H1 (cell line): ENCODE measurements at regions not wholly inside any gene's neighbourhood (a gene's known extent, or its start where the extent isn't known, plus 50 kb on each side); places are given as distances from the start of the nearest gene placed in this dataset.

ENCODE experiments used
- CTCF ChIA-PET: fragments of 300-600 bp; sonication (Branson Sonifier 250); formaldehyde crosslinking; loops from one replicate; lab custom pipeline; 2021; ENCODE audit not compliant: partially characterized antibody; lab: Charles Lee
- POLR2A ChIA-PET: fragments of 300-600 bp; sonication (Branson Sonifier 250); formaldehyde crosslinking; loops from one replicate; lab custom pipeline; 2021; ENCODE audit warnings: inconsistent platforms; ENCODE audit not compliant: partially characterized antibody; lab: Charles Lee
- DNase-seq, 2 experiments: peaks; one replicate each; pipeline versions ENCODE4 v3.0.0 to v3.0.0-alpha.2; 2010 to 2022; ENCODE audit warnings: low spot score in 2 of 2, low read depth in 1 of 2, mixed read lengths in 1 of 2
- FAIRE-seq: peaks from 2 replicates; lab custom pipeline; 2011; peaks lifted over from hg19 to GRCh38; lab: Jason Lieb, UNC
- H2AFZ ChIP-seq: 2 replicates; pipeline ENCODE4 v1.8.1; 2012; ENCODE audit warnings: low read length, inconsistent platforms
- H2AK5ac ChIP-seq: 2 replicates; pipeline ENCODE4 v1.6.1; 2013; ENCODE audit warnings: low read depth, low read length
- H2BK120ac ChIP-seq: replicated peaks from 2 replicates; pipeline ENCODE3; 2013; ENCODE audit warnings: low read depth, low read length, inconsistent platforms
- H2BK12ac ChIP-seq: 2 replicates; pipeline ENCODE4 v1.6.1; 2013; ENCODE audit warnings: low read depth, low read length
- H2BK15ac ChIP-seq: 2 replicates; pipeline ENCODE4 v1.6.1; 2013; ENCODE audit warnings: low read length
- H2BK20ac ChIP-seq: 2 replicates; pipeline ENCODE4 v1.6.1; 2013; ENCODE audit warnings: low read length
- H2BK5ac ChIP-seq: 2 replicates; pipeline ENCODE4 v1.6.1; 2013; ENCODE audit warnings: low read depth, low read length
- H3K14ac ChIP-seq: 2 replicates; pipeline ENCODE4 v1.6.1; 2013; ENCODE audit warnings: inconsistent platforms; ENCODE audit not compliant: insufficient read length
- H3K18ac ChIP-seq: 2 replicates; pipeline ENCODE4 v1.6.1; 2013; ENCODE audit warnings: low read length; ENCODE audit errors: extremely low read depth
- H3K23ac ChIP-seq: 2 replicates; pipeline ENCODE4 v1.6.1; 2013; ENCODE audit warnings: inconsistent platforms; ENCODE audit not compliant: insufficient read length
- H3K23me2 ChIP-seq: 2 replicates; pipeline ENCODE4 v1.6.1; 2013; ENCODE audit warnings: low read depth, low read length
- H3K27ac ChIP-seq: 2 replicates; pipeline ENCODE4 v1.6.1; 2011; ENCODE audit warnings: low read depth, low read length, inconsistent platforms
- H3K27me3 ChIP-seq, 4 experiments: replicated peaks in 1 of 4; 1 replicate in 1 of 4; 2 replicates in 3 of 4; pipeline versions ENCODE4 v1.6.1 to v1.8.1; 2011 to 2013; ENCODE audit warnings: low read length in 3 of 4, mild to moderate bottlenecking in 3 of 4, inconsistent platforms in 2 of 4, mixed read lengths in 2 of 4, moderate library complexity in 1 of 4; ENCODE audit not compliant: control insufficient read depth in 3 of 4, insufficient read depth in 3 of 4; ENCODE audit errors: extremely low read depth in 1 of 4
- H3K36me3 ChIP-seq, 4 experiments: 2 replicates each; pipeline versions ENCODE4 v1.6.1 to v1.8.1; 2011 to 2013; ENCODE audit warnings: mild to moderate bottlenecking in 4 of 4, low read length in 3 of 4, moderate library complexity in 2 of 4, control low read depth in 1 of 4, inconsistent platforms in 1 of 4; ENCODE audit not compliant: insufficient read depth in 4 of 4, control insufficient read depth in 2 of 4
- H3K4ac ChIP-seq: replicated peaks from 2 replicates; pipeline ENCODE3; 2013; ENCODE audit warnings: low read length, low read depth, mixed read lengths, inconsistent platforms; ENCODE audit not compliant: insufficient read length
- H3K4me1 ChIP-seq, 4 experiments: replicated peaks in 1 of 4; 1 replicate in 1 of 4; 2 replicates in 3 of 4; pipeline versions ENCODE4 v1.6.1 to v1.8.1; 2011 to 2013; ENCODE audit warnings: low read length in 3 of 4, inconsistent platforms in 2 of 4, mixed read lengths in 1 of 4; ENCODE audit not compliant: insufficient read depth in 4 of 4, control insufficient read depth in 3 of 4
- H3K4me2 ChIP-seq, 2 experiments: 2 replicates each; pipeline versions ENCODE4 v1.6.1 to v1.8.1; 2011 to 2013; ENCODE audit warnings: low read depth in 2 of 2, low read length in 2 of 2, control low read depth in 1 of 2, inconsistent platforms in 1 of 2, mild to moderate bottlenecking in 1 of 2; ENCODE audit not compliant: insufficient read depth in 1 of 2
- H3K4me3 ChIP-seq, 4 experiments: fragments of 200-600, 300-600 bp in 1 of 4; sonication (generic), shearing (Covaris generic), sonication (Bioruptor Twin) in 1 of 4; 2 replicates each; pipeline versions ENCODE4 v1.5.1 to v1.8.1; 2011 to 2016; ENCODE audit warnings: low read length in 4 of 4, low read depth in 3 of 4, control low read depth in 2 of 4, inconsistent platforms in 2 of 4, mild to moderate bottlenecking in 2 of 4, mixed read lengths in 1 of 4, moderate library complexity in 1 of 4; ENCODE audit not compliant: insufficient read depth in 2 of 4; ENCODE audit errors: extremely low read depth in 1 of 4
- H3K56ac ChIP-seq: replicated peaks from 2 replicates; pipeline ENCODE3; 2013; ENCODE audit warnings: low read depth, mild to moderate bottlenecking, mixed read lengths, low read length, inconsistent platforms; ENCODE audit not compliant: insufficient read length
- H3K79me1 ChIP-seq: 2 replicates; pipeline ENCODE4 v1.6.1; 2013; ENCODE audit warnings: low read depth, low read length, control low read depth
- H3K79me2 ChIP-seq, 2 experiments: 2 replicates each; pipeline versions ENCODE4 v1.6.1 to v1.8.1; 2012 to 2013; ENCODE audit warnings: low read length in 2 of 2, mild to moderate bottlenecking in 2 of 2, inconsistent platforms in 1 of 2; ENCODE audit not compliant: insufficient read depth in 2 of 2, control insufficient read depth in 1 of 2
- H3K9ac ChIP-seq, 4 experiments: replicated peaks in 1 of 4; 1 replicate in 1 of 4; 2 replicates in 3 of 4; pipeline versions ENCODE4 v1.6.1 to v1.8.1; 2011 to 2013; ENCODE audit warnings: low read depth in 3 of 4, low read length in 3 of 4, control low read depth in 2 of 4, mild to moderate bottlenecking in 2 of 4, moderate library complexity in 2 of 4, inconsistent platforms in 1 of 4; ENCODE audit errors: extremely low read depth in 1 of 4
- H3K9me3 ChIP-seq, 2 experiments: 2 replicates each; pipeline versions ENCODE4 v1.6.1 to v1.8.1; 2012 to 2013; ENCODE audit warnings: mild to moderate bottlenecking in 2 of 2, moderate library complexity in 2 of 2, control low read depth in 1 of 2, inconsistent platforms in 1 of 2, low read depth in 1 of 2, low read length in 1 of 2, mixed read lengths in 1 of 2; ENCODE audit not compliant: insufficient read depth in 2 of 2
- H4K20me1 ChIP-seq, 2 experiments: replicated peaks in 1 of 2; 2 replicates each; pipeline versions ENCODE3 to v1.8.1; 2011 to 2013; ENCODE audit warnings: inconsistent platforms in 2 of 2, low read length in 2 of 2, mild to moderate bottlenecking in 1 of 2; ENCODE audit not compliant: insufficient read depth in 2 of 2, control insufficient read depth in 1 of 2
- H4K5ac ChIP-seq: 2 replicates; pipeline ENCODE4 v1.6.1; 2013; ENCODE audit warnings: low read length, low read depth, mixed read lengths, inconsistent platforms; ENCODE audit not compliant: insufficient read length
- H4K8ac ChIP-seq: 2 replicates; pipeline ENCODE4 v1.8.0; 2013; ENCODE audit warnings: mild to moderate bottlenecking, moderate library complexity, low read length, inconsistent platforms; ENCODE audit not compliant: insufficient read depth; ENCODE audit errors: extremely low read depth
- H4K91ac ChIP-seq: replicated peaks from 2 replicates; pipeline ENCODE3; 2013; ENCODE audit warnings: low read length, mixed read lengths, inconsistent platforms; ENCODE audit not compliant: insufficient read length
- CTBP2 ChIP-seq: IDR thresholded peaks from 2 replicates; pipeline ENCODE4 v1.7.0; 2011; ENCODE audit warnings: borderline replicate concordance, mild to moderate bottlenecking, moderate library complexity, mixed read lengths, low read length; ENCODE audit not compliant: insufficient read depth, insufficient read length
- EGR1 ChIP-seq: IDR thresholded peaks from 2 replicates; pipeline ENCODE4 v1.6.1; 2011; ENCODE audit warnings: low read depth, low read length, borderline replicate concordance
- GTF2F1 ChIP-seq: IDR thresholded peaks from 2 replicates; pipeline ENCODE4 v1.6.1; 2012; ENCODE audit warnings: low read depth, low read length, improper control_type of control experiment, borderline replicate concordance
- SIRT6 ChIP-seq: IDR thresholded peaks from one replicate; pipeline ENCODE4 v1.7.1; 2012; ENCODE audit warnings: low read length, inconsistent platforms
- WGBS, 2 experiments: shearing (Covaris generic) in 1 of 2; methylation state at CpG; one replicate each; pipeline versions ENCODE4 v1.1.6 to v1.1.7; 2013 to 2015; ENCODE audit warnings: low lambda C conversion rate in 2 of 2, mixed read lengths in 2 of 2, inconsistent platforms in 1 of 2, low coverage in 1 of 2, missing lambda C conversion rate in 1 of 2; ENCODE audit not compliant: insufficient replicate concordance in 2 of 2, insufficient coverage in 1 of 2, insufficient read length in 1 of 2; ENCODE audit errors: extremely low coverage in 1 of 2, missing lambda C conversion rate in 1 of 2; 5-methylcytosine and 5-hydroxymethylcytosine counted together
- TF ChIP-seq, protein P1 (sequence below): IDR thresholded peaks from 2 replicates; pipeline ENCODE4 v1.6.1; 2011; ENCODE audit warnings: low read length, improper control_type of control experiment

DNA sequence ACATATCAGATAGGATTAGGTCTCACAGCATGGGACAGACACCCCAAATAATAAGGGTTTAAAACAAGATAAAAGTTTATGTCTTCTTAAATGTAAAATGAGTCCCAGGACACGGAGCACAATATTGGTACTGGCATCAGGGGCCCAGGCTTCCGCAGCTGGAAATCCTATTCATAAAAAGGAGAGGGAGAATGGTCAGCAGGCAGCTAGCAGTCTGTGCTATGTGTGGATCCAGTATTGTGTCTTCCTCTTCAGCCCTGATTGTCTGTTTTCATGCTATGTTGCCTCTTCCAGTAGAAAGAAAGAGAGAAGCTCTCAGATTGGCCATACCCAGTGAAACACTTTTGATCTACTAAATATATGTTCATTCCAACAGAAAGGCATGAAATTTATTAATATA, 319.3 kb upstream of the SLCO3A1 start (continued):
- no peak for TF ChIP-seq GTF2F1

DNA sequence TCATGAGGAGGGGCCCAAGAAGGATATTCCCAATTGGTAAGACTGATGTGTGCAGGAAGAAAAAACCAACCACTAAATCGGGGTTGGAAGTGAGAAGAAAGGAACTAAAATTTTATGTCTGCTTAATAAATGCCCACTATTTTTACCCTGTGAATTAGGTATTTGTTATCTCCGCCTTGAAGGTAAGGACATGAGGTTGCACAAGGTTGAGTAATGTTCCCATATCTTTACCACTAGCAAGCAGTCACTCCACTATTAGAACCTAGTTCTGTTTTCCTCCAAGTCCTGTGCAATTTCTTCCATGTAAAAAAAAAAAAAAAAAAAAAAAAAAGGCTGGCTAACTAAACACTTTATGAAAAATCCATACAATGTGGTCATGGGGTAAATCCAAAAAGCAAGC, 318.5 kb upstream of the SLCO3A1 start:
- H3K23ac ChIP-seq, result no peak overlapping the region
- CTCF ChIA-PET, result no interaction called here
- POLR2A ChIA-PET, result no interaction called here
- TF ChIP-seq SIRT6, result no peak
- TF ChIP-seq EGR1, result no peak
- no peak for TF ChIP-seq CTBP2
- TF ChIP-seq, protein P1, sequence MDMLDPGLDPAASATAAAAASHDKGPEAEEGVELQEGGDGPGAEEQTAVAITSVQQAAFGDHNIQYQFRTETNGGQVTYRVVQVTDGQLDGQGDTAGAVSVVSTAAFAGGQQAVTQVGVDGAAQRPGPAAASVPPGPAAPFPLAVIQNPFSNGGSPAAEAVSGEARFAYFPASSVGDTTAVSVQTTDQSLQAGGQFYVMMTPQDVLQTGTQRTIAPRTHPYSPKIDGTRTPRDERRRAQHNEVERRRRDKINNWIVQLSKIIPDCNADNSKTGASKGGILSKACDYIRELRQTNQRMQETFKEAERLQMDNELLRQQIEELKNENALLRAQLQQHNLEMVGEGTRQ, result no peak
- TF ChIP-seq, all 59 proteins: peak for 0
- Histone ChIP-seq H2BK15ac (no peak overlapping the region), H3K4ac (no peak overlapping the region), H3K14ac (no peak overlapping the region), H2BK20ac (no peak overlapping the region), H3K27me3 (no peaks in the 10 kb centered on the region), H2BK12ac (no peak overlapping the region), H4K20me1 (no peaks in the 10 kb centered on the region), H2BK5ac (no peak overlapping the region), H4K8ac (no peak overlapping the region), H2BK120ac (no peak overlapping the region), H2AK5ac (no peak overlapping the region), H3K79me1 (no peaks in the 10 kb centered on the region), H3K4me1 (no peaks in the 10 kb centered on the region), H3K4me2 (no peak overlapping the region), H3K4me3 (no peak overlapping the region), H3K56ac (no peak overlapping the region), H4K5ac (no peak overlapping the region), H3K9me3 (no peaks in the 10 kb centered on the region), H3K18ac (no peak overlapping the region), H2AFZ (no peak overlapping the region), H3K27ac (no peak overlapping the region), H3K79me2 (no peaks in the 10 kb centered on the region), H3K23me2 (no peaks in the 10 kb centered on the region), H4K91ac (no peak overlapping the region), H3K9ac (no peak overlapping the region), H3K36me3 (no peaks in the 10 kb centered on the region)
- DNase-seq (no peak), FAIRE-seq (no peak)
- 88% methylated on average over 2 of the region's 2 CpGs; no CpG with 5 or more reads in 1 of the 2 experiments for WGBS, 2 experiments
